WTC11 (cell line): ENCODE measurements at regions not wholly inside any gene's neighbourhood (a gene's known extent, or its start where the extent isn't known, plus 50 kb on each side); places are given as distances from the start of the nearest gene placed in this dataset.

Experiments used
- ATAC-seq: fragments of 200-7000 bp; cut with Tn5 transposase; 2 replicates; pipeline ENCODE4 v1.10.0; 2021; ENCODE audit warnings: mild to moderate bottlenecking, moderate library complexity
- CTCF ChIA-PET: fragments of 300-600 bp; sonication (Branson Sonifier 250); formaldehyde crosslinking; loops from one replicate; lab custom pipeline; 2021; ENCODE audit warnings: antibody characterized with exemption; lab: Charles Lee
- POLR2A ChIA-PET: fragments of 350-600 bp; sonication (Branson Sonifier 250); formaldehyde crosslinking; loops from one replicate; lab custom pipeline; 2021; ENCODE audit warnings: antibody characterized with exemption; lab: Charles Lee
- DNase-seq: peaks from one replicate; pipeline ENCODE4 v3.0.0; 2021; ENCODE audit warnings: low spot score
- H3K27ac Mint-ChIP-seq: 2 replicates; pipeline ENCODE4 v1.8.0; 2021; ENCODE audit warnings: mixed read lengths
- H3K27me3 Mint-ChIP-seq: 2 replicates; pipeline ENCODE4 v1.8.0; 2021; ENCODE audit warnings: low read depth, mild to moderate bottlenecking, moderate library complexity, mixed read lengths
- H3K36me3 Mint-ChIP-seq: 2 replicates; pipeline ENCODE4 v1.8.0; 2021; ENCODE audit warnings: mixed read lengths
- H3K4me1 Mint-ChIP-seq: 2 replicates; pipeline ENCODE4 v1.8.0; 2022; ENCODE audit warnings: mixed read lengths
- H3K4me3 Mint-ChIP-seq: 2 replicates; pipeline ENCODE4 v1.8.0; 2021; ENCODE audit warnings: mild to moderate bottlenecking, moderate library complexity, mixed read lengths
- H3K9me3 Mint-ChIP-seq: 2 replicates; pipeline ENCODE4 v1.8.0; 2021; ENCODE audit warnings: mixed read lengths
- ATF2 ChIP-seq: sonication (generic); formaldehyde crosslinking; IDR thresholded peaks from 2 replicates; pipeline ENCODE4 v1.8.1; 2022; ENCODE audit warnings: low read depth, missing genetic modification reagents, borderline replicate concordance
- CREM ChIP-seq: sonication (generic); formaldehyde crosslinking; IDR thresholded peaks from 2 replicates; pipeline ENCODE4 v1.8.1; 2022; ENCODE audit warnings: mild to moderate bottlenecking, missing genetic modification reagents, moderate library complexity
- E2F1 ChIP-seq: sonication (generic); formaldehyde crosslinking; IDR thresholded peaks from 2 replicates; pipeline ENCODE4 v1.8.0; 2022; ENCODE audit warnings: mild to moderate bottlenecking, missing genetic modification reagents
- EMX1 ChIP-seq: fragments of 250-450 bp; sonication (Bioruptor Pico); IDR thresholded peaks from 2 replicates; pipeline ENCODE4 v1.8.0; 2021; ENCODE audit warnings: mild to moderate bottlenecking
- ETV6 ChIP-seq: sonication (generic); formaldehyde crosslinking; IDR thresholded peaks from 2 replicates; pipeline ENCODE4 v1.8.1; 2022; ENCODE audit warnings: mild to moderate bottlenecking, missing genetic modification reagents
- GABPB1 ChIP-seq: sonication (generic); formaldehyde crosslinking; IDR thresholded peaks from 2 replicates; pipeline ENCODE4 v1.8.1; 2023; ENCODE audit warnings: mild to moderate bottlenecking, missing genetic modification reagents
- GTF2I ChIP-seq: fragments of 250-450 bp; sonication (Bioruptor Pico); conservative IDR thresholded peaks from 2 replicates; pipeline ENCODE4 v1.4.0; 2021; ENCODE audit warnings: mild to moderate bottlenecking
- IRF2 ChIP-seq: sonication (generic); formaldehyde crosslinking; IDR thresholded peaks from 2 replicates; pipeline ENCODE4 v1.8.0; 2022; ENCODE audit warnings: low read depth, missing genetic modification reagents, borderline replicate concordance
- NFATC4 ChIP-seq: fragments of 250-450 bp; sonication (Bioruptor Pico); IDR thresholded peaks from 2 replicates; pipeline ENCODE4 v1.9.0; 2021; ENCODE audit warnings: mild to moderate bottlenecking
- NR1H2 ChIP-seq: sonication (generic); formaldehyde crosslinking; IDR thresholded peaks from 2 replicates; pipeline ENCODE4 v1.9.0; 2021; ENCODE audit warnings: mild to moderate bottlenecking, moderate library complexity, missing genetic modification reagents
- PRDM15 ChIP-seq: sonication (generic); formaldehyde crosslinking; IDR thresholded peaks from 2 replicates; pipeline ENCODE4 v1.8.0; 2022; ENCODE audit warnings: missing genetic modification reagents
- PRRX2 ChIP-seq: fragments of 250-450 bp; sonication (Bioruptor Pico); IDR thresholded peaks from 2 replicates; pipeline ENCODE4 v1.8.0; 2021; ENCODE audit warnings: mild to moderate bottlenecking
- RORB ChIP-seq: fragments of 250-450 bp; sonication (Bioruptor Pico); IDR thresholded peaks from 2 replicates; pipeline ENCODE4 v1.9.0; 2021; ENCODE audit warnings: mild to moderate bottlenecking
- SMAD3 ChIP-seq: sonication (generic); formaldehyde crosslinking; IDR thresholded peaks from 2 replicates; pipeline ENCODE4 v1.8.0; 2022; ENCODE audit warnings: missing genetic modification reagents, mild to moderate bottlenecking, borderline replicate concordance
- SMAD4 ChIP-seq: sonication (generic); formaldehyde crosslinking; IDR thresholded peaks from 2 replicates; pipeline ENCODE4 v1.8.0; 2022; ENCODE audit warnings: mild to moderate bottlenecking, missing genetic modification reagents
- STAT6 ChIP-seq: sonication (generic); formaldehyde crosslinking; conservative IDR thresholded peaks from 2 replicates; pipeline ENCODE4 v1.8.1; 2023; ENCODE audit warnings: mild to moderate bottlenecking, low read depth, missing genetic modification reagents, moderate library complexity
- TEAD4 ChIP-seq: sonication (generic); formaldehyde crosslinking; IDR thresholded peaks from 2 replicates; pipeline ENCODE4 v1.8.0; 2022; ENCODE audit warnings: mild to moderate bottlenecking, missing genetic modification reagents
- USF1 ChIP-seq: sonication (generic); formaldehyde crosslinking; IDR thresholded peaks from 2 replicates; pipeline ENCODE4 v1.8.0; 2022; ENCODE audit warnings: mild to moderate bottlenecking, missing genetic modification reagents
- ZBTB43 ChIP-seq: sonication (generic); formaldehyde crosslinking; IDR thresholded peaks from 2 replicates; pipeline ENCODE4 v1.8.1; 2023; ENCODE audit warnings: mild to moderate bottlenecking, missing genetic modification reagents
- ZNF219 ChIP-seq: sonication (generic); formaldehyde crosslinking; IDR thresholded peaks from 2 replicates; pipeline ENCODE4 v1.8.0; 2023; ENCODE audit warnings: missing genetic modification reagents, mild to moderate bottlenecking, borderline replicate concordance
- TF ChIP-seq, protein P1 (sequence below): sonication (generic); formaldehyde crosslinking; conservative IDR thresholded peaks from 2 replicates; pipeline ENCODE4 v1.8.1; 2022; ENCODE audit warnings: mild to moderate bottlenecking, missing genetic modification reagents
- TF ChIP-seq, protein P2 (sequence below): sonication (generic); formaldehyde crosslinking; IDR thresholded peaks from 2 replicates; pipeline ENCODE4 v1.8.0; 2023; ENCODE audit warnings: missing genetic modification reagents
- TF ChIP-seq, protein P3 (sequence below): sonication (generic); formaldehyde crosslinking; IDR thresholded peaks from 2 replicates; pipeline ENCODE4 v1.8.1; 2022; ENCODE audit warnings: mild to moderate bottlenecking, moderate library complexity, missing genetic modification reagents

- Mint-ChIP-seq H3K4me1 (no peaks in the 10 kb centered on the region), H3K4me3 (no peak overlapping the region), H3K27me3 (peaks cover 46% of the 10 kb centered on the region), H3K9me3 (peaks cover 49% of the 10 kb centered on the region), H3K27ac (no peak overlapping the region), H3K36me3 (peaks cover 8% of the 10 kb centered on the region)
- DNase-seq (no peak), ATAC-seq (no peak)
- TF ChIP-seq NFATC4, result no peak
- TF ChIP-seq ETV6 (CRISPR knock-in tag), result no peak
- no peak for TF ChIP-seq ZBTB43 (CRISPR knock-in tag)
- no peak for TF ChIP-seq GTF2I (CRISPR knock-in tag)
- TF ChIP-seq EMX1 (CRISPR knock-in tag), result no peak
- no peak for TF ChIP-seq ATF2 (CRISPR knock-in tag)
- no peak for TF ChIP-seq IRF2 (CRISPR knock-in tag)
- TF ChIP-seq, protein P1, sequence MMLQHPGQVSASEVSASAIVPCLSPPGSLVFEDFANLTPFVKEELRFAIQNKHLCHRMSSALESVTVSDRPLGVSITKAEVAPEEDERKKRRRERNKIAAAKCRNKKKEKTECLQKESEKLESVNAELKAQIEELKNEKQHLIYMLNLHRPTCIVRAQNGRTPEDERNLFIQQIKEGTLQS (CRISPR knock-in tag), result no peak
- no peak for TF ChIP-seq PRRX2 (CRISPR knock-in tag)
- no peak for TF ChIP-seq CREM (CRISPR knock-in tag)
- no peak for TF ChIP-seq E2F1 (CRISPR knock-in tag)
- ChIA-PET CTCF (no interaction called here), POLR2A (no interaction called here)
These were observed 67.1 kb upstream of the SH3PXD2B start for GRCh38 chr5:172521338-172521932.

DNA sequence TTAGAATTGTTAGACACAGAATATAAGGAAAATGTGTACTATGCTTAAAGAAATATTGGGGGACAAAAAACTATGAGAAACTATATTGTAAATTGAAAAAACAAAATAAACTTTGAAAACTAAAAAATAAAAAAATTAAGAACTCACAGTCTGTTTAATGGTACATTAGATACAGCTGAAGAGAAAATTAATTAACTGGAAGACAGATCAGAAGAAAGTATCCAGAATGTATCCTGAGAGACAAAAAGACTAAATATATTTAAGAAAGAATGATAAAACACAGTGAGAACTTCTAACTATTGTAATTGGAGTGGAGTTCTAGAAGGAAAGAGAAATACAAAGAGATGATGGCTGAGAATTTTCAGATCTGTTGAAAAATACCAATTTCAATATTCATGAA lies 57.6 kb upstream of the SH3PXD2B start:
- ChIA-PET CTCF (no interaction called here), POLR2A (no interaction called here)
- Mint-ChIP-seq H3K4me3 (no peak overlapping the region), H3K9me3 (peaks cover 41% of the 10 kb centered on the region), H3K4me1 (peaks cover 6% of the 10 kb centered on the region; the same call in 1 of the 2 replicates), H3K36me3 (peaks cover 16% of the 10 kb centered on the region), H3K27ac (no peak overlapping the region), H3K27me3 (peaks cover 35% of the 10 kb centered on the region)
- ATAC-seq (no peak), DNase-seq (no peak)
- TF ChIP-seq, protein P2, sequence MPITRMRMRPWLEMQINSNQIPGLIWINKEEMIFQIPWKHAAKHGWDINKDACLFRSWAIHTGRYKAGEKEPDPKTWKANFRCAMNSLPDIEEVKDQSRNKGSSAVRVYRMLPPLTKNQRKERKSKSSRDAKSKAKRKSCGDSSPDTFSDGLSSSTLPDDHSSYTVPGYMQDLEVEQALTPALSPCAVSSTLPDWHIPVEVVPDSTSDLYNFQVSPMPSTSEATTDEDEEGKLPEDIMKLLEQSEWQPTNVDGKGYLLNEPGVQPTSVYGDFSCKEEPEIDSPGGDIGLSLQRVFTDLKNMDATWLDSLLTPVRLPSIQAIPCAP, result no peak
- TF ChIP-seq STAT6 (CRISPR knock-in tag) (no peak), RORB (CRISPR knock-in tag) (no peak), PRDM15 (CRISPR knock-in tag) (no peak), NR1H2 (CRISPR knock-in tag) (no peak), ETV6 (CRISPR knock-in tag) (no peak), TEAD4 (CRISPR knock-in tag) (no peak), USF1 (CRISPR knock-in tag) (no peak), ZNF219 (no peak), GABPB1 (CRISPR knock-in tag) (no peak), SMAD3 (no peak), NFATC4 (no peak), SMAD4 (CRISPR knock-in tag) (no peak)
- TF ChIP-seq, protein P3, sequence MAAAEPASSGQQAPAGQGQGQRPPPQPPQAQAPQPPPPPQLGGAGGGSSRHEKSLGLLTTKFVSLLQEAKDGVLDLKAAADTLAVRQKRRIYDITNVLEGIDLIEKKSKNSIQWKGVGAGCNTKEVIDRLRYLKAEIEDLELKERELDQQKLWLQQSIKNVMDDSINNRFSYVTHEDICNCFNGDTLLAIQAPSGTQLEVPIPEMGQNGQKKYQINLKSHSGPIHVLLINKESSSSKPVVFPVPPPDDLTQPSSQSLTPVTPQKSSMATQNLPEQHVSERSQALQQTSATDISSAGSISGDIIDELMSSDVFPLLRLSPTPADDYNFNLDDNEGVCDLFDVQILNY (CRISPR knock-in tag), result no peak
